NCI-H2029 treated with DMSO at 0.1 percent for 48 hours (cell line): ENCODE measurements at regions not wholly inside any gene's neighbourhood (a gene's known extent, or its start where the extent isn't known, plus 50 kb on each side); places are given as distances from the start of the nearest gene placed in this dataset.

Experiments
- DNase-seq: peaks from one replicate; lab custom pipeline; 2025; lab: John Stamatoyannopoulos, UW

GRCh38 chr7:88431882-88432281 lies 125.2 kb upstream of the STEAP4 start:
- no peak for DNase-seq

- DNase-seq: no peak
These were observed 122.7 kb upstream of the STEAP4 start for GRCh38 chr7:88429382-88429781.

- no peak for DNase-seq
These were observed 95.8 kb upstream of the STEAP4 start for GRCh38 chr7:88402529-88402928.

GRCh38 chr7:88401009-88401623 lies 94.4 kb upstream of the STEAP4 start:
- DNase-seq: peak; percentile 2

DNA sequence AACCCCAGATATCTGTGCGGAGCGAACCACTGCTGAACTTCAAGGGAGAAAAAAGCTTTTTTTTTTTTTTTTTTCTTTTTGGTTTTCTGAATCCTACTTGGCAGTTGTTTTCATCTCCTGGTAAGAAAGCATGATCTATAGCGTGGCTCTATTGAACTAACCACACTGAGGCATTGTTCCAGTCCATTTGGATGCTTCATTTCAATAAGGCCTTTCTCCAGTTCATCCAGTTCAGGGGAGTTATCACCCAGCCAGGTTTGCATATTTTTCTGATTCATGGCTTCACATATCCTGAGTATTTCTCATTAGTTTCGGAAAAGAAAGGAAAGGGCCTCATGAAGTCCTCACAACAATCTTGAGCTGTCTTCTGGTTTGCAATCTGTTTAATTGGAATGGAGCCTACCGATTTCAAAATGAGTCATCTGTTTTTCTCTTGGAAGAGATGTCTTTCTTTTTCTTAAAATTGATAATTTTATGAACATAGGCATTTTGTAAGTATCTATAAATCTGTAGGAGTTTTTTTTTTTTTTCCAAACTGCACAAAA lies 93.1 kb upstream of the STEAP4 start:
- no peak for DNase-seq

DNA sequence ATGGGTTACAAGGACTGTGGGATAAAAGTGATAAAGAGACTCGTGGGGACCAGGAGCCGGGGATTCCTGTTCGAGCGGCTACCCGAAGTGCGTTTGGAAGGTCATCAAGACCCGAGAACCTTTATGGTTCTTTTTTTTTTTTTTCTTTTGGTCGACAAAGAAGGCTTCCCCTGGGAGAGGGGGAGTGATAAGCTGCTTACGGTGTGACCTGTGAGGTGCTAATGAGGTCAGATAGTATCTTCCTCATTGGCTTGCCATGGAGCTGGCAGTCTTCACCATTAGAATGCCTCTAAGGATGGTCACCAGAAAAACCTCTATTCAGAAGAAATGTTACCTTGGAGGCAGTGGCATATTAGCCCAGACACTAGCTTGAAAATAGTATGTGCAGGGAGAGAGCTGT lies 92.3 kb upstream of the STEAP4 start:
- no peak for DNase-seq

GRCh38 chr7:88398459-88398858 lies 91.8 kb upstream of the STEAP4 start:
- no peak for DNase-seq

DNA sequence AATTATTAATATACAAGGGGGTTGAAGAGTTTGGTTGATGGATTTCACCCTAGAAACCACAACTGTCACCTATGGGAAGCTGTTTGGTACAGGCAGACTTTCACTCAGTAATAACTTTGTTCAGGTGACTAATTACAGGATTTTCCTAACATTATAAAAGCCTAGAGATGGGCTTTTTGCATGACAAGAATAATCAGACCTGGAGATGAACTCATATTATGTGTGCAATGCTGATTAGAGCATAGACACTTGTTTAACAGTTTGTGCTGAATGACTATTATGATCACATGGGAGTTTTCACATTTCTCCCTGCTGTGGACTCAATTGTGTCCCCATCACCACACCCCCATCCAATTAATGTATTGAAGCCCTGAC lies 90.2 kb upstream of the STEAP4 start:
- no peak for DNase-seq

- DNase-seq: no peak
These were observed 89.7 kb upstream of the STEAP4 start for GRCh38 chr7:88396295-88396947.

DNA sequence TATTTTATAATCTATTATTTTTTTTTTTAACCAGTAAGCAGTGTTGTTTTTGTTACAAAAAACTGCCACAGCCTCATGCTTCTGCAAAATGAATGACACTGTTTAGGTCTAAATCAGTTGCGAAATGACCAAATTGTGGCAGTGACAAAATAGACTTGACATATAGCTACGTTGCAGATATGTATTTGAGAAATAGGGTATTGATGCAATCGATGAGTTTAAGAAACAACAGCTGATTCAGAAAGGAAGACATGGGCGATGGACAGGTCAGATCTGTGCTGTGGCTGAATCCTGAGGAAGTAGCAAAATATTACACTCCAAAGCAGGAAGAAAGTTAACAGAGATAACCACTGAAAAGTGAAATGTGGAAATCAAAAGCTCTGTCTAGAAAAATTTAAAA lies 89.0 kb upstream of the STEAP4 start:
- no peak for DNase-seq

- DNase-seq: no peak
These were observed 84.6 kb upstream of the STEAP4 start for GRCh38 chr7:88391247-88391646.

DNA sequence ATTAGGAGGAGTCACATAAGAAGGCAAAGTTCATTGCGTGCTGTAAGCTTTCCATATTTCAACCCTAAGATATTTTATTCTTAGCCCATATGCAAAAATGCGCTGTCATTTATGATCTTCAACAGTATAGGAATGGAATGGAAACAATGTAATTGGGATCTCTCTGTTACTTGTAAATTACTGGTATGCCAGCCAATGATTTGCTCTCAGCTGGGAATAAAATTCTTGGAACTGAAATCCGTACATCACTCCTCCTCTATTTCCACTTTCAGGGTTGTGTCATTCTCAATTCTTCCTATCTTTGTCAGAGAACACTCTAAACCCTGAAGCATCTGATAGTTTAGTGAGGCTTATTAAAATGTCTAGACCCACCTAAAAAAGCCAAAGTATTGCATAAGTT lies 80.7 kb upstream of the STEAP4 start:
- DNase-seq: no peak

DNA sequence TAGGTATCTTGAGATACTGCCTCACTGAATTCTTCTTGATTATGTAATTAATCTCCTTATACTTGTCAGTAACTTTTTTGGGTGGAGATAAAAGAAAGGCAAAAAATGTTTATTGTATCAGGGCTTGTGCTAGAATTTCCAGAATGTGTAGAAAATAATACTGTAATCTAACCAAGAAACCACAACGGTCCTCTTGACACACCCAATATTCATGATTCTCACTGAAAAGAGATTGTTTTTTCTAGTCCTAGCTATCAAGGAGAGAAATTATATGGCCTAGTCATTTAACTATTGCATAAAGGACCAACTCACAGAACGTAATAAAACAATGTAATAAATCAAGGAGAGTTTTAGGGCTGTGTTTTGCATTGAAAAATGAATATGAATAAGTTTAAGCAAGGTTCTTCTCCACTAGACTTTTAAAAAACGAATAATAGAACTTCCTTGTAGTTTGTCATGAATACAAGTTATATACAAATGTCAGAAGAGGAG lies 80.0 kb upstream of the STEAP4 start:
- no peak for DNase-seq

DNA sequence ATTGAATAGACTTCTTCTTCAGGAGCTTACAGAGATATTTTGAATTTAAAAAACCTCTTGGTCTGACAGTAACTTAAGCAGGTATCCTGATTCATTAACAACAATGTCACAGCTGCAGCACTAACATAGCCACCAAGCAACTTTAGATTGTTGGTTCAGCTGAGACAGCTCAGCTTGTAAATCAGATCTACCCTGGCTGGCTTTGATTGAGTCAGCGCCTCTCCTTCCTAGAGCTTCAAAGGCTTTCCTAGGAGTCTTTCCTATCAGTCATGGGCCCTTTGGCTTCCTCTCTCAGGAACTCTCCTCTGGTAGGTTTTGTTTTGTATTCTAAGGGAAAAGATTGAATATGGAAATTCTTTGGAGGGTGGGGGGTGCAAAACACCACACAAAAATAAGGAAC lies 70.7 kb upstream of the STEAP4 start:
- no peak for DNase-seq

- DNase-seq: no peak
These were observed 62.0 kb upstream of the STEAP4 start for GRCh38 chr7:88368686-88369085.

GRCh38 chr7:88366845-88367244 lies 60.2 kb upstream of the STEAP4 start:
- DNase-seq: no peak

DNA sequence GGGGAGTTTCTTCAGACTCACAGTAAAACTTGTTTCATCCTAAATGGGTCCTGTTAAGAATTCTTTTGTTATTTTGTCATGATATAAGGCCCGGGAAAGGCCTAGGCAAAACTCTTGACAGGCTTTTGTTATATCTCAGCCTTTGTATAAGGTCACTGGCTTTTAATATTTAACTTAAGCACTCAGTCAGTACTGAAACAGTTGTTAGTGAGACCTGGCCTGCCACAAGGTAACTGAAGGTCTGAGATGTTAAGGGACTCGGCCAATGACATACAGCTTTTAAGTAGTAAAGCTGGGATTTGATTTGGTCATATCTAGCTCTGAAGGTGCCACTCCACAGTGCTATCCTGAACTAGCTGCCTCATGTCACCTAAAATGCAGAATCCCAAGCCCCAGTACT lies 57.2 kb upstream of the STEAP4 start:
- DNase-seq: no peak

DNA sequence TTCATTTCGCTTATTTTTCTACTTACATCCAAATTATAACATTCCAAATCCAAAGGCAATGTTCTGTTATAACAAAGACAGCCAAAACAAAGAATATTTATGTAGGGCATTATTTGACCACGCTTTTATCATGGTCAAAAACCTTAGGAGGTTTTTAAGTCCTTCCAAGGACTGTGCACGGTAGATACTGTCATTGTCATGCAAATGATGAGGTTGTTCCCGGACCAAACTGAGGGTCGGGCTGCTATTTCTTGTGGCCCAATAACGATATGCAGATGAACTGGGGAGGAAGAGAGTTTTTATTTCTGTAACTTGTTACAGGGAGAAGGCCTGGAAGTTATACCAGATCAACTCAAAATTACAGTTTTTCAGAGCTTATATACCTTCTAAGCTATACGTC lies 56.6 kb upstream of the STEAP4 start:
- DNase-seq: no peak

- DNase-seq: no peak
These were observed 54.7 kb upstream of the STEAP4 start for GRCh38 chr7:88361357-88361756.

DNA sequence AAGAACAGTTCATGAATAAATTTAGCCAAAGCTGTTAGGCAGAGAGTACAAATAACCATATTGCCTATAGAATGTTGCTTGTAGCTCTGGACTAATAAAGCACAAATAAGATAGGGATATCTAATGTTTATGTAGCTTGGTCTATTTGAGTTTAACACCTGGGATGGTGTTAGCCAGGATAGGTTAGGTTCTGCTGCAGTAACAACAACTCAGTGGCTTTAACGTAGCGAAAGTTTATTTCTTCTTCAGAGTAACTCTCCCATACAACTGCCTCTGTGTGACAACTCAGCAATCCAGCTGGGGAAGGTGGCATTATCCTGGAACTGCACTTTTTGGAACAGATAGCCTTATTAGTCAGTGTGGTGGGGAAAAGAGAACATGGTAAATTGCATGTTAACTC lies 52.2 kb upstream of the STEAP4 start:
- no peak for DNase-seq

- DNase-seq: no peak
These were observed 51.8 kb upstream of the STEAP4 start for GRCh38 chr7:88358526-88358838.

DNA sequence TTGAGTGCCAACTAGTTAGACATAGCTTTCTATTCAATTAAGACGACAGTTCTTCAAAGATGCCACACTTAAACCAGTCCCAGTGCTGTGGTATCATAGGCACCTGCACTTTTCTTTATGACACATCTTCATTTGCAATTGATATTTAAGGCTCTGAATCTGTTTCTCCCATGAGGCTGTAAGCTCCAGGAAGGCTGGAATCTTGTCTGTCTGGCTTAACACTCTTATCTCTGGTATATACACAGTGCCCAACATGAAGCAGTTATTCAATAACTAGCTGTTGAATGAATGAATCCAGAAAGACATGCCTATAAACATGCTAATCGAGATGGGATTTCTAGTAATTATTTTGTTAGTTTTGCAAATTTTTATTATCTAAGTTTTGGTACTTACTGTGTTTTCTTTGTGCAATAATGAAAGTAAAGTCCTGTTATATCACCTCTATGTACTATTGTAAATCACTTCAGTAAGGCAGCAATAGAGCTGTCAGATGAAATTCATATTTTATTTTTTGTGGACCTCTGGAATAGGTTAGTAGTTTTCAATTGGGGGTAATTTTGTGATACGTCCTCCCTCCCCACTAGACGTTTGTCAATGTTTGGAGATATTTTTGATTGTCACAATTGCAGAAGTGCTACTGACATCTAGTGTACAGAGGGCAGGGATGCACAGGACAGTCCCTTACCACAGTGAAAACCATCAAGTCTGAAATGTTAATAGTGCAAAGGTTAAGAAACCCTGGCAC lies 51.3 kb upstream of the STEAP4 start:
- no peak for DNase-seq

DNA sequence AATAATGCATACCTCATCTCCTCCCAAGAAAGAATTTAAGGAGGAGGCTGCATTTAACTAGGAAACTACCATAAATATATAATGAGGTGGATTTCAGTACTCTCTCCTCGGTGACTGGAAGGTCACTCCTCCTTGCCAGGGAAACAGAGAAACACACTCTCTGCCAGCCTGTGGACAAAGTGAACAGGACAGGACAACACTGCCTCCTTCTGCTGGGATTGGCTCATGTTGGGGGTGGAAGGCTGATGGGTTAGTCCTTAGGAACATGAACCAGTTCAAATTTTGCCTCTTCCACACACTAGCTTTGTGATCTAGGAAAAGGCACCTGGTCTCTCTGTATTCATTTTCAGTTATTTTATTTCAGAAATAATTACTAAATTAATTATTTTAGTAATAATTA lies 50.6 kb upstream of the STEAP4 start:
- DNase-seq: no peak
